Ureter (tissue), 1 donor: ENCODE measurements at regions not wholly inside any gene's neighbourhood (a gene's known extent, or its start where the extent isn't known, plus 50 kb on each side); places are given as distances from the start of the nearest gene placed in this dataset.

Experiments
- DNase-seq: peaks from one replicate; pipeline ENCODE4 v3.0.0-alpha.2; 2020; ENCODE audit warnings: low spot score
- donor health status: DM: yes; HTN: yes; CAD: no.

DNA sequence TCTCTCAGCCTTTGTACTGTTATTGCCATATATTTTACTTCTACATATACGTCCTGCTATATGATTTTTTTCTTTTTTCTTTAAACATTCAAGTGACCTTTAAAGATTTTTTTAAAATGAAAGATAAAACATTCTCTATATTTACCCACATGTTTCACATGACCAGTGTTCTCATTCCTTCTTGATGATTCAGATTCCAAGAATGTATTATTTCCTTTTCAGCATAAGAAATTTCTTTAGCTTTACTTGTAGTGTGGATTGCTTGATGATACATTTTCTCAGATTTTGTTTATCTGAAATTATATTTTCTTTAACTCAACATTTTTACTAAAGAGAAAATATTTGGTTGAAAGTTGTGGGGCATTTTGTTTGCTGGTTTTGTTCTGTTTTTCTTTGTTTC lies 792.1 kb downstream of the BRINP1 start:
- no peak for DNase-seq

DNA sequence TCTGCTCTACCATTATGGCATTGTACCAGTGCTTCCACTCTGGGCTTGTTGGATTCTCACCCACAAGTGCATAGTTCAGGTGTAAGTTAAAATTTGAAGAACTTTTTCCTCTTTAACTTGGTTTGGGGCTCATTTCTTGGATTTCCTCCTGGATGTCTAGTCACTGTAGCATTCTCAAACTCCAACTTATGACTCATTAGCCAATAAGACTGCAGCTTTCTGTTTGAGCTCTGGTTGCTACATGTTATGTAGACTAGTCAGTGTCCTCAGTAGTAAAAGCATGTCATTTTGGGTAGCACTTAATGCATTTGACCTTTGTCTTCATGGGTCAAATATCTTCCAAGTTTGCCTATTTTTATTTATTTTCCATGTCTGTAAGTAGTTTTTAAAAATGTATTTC lies 790.8 kb downstream of the BRINP1 start:
- DNase-seq, result no peak

DNA sequence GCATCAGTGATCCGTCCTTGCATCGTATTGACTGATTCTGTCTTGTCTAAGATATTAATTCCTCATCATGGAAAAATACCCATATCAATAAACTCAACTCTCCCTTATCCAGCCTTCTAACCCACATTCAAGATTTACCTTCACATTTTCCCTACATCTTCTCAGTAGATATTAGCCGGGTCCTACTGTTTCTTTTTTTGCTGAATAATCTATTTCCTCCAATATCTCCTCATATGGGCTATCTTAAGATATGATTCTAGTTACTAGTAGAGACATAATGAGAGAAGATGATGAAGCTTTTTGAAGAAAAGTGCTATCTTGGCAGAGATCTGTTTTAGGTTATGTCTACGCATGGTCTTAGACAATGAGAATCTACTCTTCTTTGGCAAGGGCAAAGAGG lies 785.8 kb downstream of the BRINP1 start:
- no peak for DNase-seq

DNA sequence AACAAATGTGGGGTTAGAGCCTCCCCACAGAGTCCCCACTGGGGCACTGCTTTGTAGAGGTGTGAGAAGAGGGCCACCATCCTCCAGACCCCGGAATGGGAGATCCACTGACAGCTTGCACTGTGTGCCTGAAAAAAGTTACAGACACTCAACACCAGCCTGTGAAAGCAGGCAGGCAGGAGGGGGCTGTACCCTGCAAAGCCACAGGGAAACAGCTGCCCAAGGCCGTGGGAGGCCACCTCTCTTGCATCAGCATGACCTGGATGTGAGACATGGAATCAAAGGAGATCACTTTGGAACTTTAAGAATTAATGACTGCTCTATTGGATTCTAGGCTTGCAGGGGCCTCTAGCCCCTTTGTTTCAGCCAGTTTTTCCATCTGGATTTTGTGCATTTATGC lies 782.3 kb downstream of the BRINP1 start:
- DNase-seq, result no peak

DNA sequence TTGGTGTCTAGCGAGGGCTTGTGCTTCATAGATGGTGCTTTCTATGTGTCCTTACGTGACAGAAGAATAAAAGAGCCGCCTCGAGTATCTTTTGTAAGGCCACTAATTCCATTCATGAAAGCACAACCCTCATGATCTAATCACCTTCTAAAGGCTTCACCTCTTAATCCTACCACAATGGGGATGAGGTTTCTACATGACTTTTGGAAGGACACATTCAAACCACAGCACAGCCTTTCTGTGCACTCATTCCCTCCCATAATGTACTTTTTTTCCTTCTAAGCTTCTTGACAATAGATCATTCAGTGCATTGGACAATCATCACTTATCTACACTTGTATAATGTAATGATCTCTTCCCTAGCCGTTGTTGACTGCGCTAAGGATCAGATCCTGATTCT lies 774.8 kb downstream of the BRINP1 start:
- no peak for DNase-seq

DNA sequence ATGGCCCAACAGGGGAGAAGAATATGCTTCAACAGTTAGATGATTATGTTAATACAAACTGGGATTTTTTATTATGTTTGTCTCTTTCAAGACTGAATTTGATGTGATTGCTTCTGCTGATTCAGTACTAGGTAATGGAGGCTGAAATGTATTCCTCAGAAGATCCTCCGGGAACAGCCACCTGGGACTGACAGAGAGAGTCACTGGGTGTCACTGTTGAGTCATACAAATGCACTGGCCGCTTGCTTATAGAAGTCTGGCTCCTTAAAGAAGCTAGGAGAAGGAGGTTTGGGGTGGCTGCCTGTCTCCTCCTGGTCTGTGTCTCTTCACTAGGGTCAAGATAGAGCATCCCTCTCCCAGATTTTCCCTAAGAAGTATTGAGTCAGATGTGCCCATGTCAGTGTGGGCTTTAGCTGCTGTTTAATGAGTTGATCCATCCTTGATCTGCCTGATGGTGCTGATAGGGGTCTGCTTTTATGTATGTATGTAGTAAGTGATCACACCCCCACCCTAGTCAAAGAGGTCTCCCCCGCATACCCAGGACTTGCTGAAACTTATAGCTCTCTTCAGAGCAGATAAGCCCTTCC lies 773.4 kb downstream of the BRINP1 start:
- peak; percentile 47 for DNase-seq

DNA sequence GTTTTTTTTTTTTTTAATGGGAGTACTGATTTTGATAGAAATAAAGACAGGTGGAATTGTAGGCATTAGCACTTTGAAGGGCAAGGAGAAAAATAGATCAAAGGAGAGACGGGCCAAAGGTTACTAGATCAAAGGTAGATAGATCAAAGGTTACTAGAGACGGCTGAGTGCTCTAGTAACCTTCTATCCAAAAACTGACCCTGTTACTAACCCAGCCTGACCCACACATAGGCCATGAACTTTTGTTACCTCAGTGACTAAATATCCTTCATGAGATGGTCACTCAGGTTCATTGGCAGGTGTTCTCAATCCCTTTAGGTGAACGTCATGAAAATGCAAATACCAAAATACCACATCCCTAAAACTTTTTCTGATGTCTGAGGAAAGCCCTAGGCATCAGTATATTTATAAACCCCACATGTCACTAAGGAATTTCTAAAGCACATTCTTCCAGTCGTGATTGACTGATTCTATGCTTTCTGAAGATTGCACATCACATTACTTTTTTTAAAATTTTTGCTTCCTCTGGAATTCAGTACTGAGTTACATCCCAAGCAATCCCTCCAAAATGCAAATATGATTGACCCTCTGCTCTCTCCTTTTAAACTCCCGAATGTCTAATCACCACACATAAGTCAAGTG lies 772.7 kb downstream of the BRINP1 start:
- no peak for DNase-seq

DNA sequence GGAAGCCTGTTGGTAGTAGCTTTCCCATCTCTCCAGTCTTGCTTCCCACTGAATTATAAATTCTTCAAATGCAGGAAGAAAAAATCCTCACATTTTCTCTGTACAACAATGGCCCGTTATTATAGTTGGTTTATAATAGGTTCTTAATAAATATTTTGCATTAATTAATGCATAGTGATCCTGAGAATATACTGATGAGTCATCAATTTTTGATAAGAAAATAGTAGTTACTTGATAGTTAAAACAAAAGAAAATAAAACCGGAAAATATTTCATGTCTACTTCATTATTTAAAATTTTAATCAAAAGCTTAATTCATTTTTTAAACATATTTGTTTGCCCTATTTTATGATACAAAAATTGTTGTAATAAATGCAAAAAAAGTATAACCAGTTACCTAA lies 762.6 kb downstream of the BRINP1 start:
- no peak for DNase-seq

DNA sequence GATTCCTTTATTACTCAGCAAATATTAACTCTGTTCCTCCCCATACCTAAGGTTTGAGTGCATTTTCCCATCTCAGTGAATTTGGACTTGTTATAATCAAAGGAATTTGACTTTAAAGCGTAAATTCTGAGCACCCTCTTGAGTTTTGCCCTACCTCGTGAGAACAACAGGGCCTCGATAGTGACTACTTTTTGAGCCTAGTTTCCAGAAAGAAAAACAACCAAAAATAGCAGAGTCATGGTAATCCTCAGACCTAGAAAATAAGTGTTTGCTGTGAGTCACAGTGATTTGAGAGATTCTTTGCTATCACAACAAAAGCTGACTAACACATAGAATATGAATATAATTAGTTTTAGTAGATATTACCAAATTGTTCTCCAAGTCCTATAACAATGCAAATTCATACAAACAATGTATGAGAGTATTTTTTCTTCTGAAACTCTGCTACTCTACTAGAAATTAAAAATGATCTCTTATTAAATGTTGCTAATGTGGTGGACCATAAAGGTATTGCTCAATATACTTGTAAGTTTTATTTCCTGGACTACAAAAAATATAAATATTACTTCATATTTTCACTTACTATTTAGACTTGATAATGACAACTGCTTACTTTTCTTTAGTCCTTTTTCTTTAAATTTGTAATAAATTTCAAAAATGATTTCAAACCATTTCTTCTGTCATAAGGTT lies 759.7 kb downstream of the BRINP1 start:
- DNase-seq, result no peak

DNA sequence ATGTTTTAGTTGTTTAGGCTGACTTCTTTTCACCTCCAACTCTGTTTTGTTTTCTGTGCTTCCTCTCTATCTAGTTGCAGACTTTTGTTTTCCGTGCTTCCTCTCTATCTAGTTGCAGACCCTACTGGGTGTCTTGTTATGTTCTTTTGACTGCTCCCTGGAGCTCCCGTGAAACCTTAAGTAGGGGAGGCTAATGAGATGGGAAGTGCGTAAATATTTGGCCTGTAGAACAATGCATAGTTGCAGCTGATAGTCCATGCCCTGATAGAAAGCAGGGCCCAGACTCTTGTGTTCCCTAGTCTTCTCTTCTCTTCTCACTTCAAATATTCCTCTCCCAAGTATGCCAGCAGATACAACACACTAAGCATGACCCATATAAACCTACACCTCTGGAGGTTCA lies 757.0 kb downstream of the BRINP1 start:
- no peak for DNase-seq

DNA sequence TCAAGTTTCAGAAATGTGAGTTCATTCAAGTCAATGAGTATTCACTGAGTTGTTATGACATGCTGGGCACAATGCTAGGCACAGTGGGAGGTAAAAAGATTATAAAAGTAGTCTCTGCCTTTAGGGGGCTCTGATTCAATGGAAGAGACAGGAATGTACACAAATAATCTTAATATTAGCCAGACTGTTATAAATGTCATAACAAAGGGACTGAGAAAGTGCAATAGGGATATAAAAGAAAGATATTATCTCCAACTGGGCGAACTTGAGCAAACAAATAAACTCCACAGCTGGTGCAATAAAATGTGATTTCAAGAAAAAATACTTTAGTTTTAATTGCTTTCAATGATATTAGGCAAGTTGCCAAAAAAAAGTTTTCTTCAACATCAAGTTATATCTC lies 755.2 kb downstream of the BRINP1 start:
- no peak for DNase-seq

DNA sequence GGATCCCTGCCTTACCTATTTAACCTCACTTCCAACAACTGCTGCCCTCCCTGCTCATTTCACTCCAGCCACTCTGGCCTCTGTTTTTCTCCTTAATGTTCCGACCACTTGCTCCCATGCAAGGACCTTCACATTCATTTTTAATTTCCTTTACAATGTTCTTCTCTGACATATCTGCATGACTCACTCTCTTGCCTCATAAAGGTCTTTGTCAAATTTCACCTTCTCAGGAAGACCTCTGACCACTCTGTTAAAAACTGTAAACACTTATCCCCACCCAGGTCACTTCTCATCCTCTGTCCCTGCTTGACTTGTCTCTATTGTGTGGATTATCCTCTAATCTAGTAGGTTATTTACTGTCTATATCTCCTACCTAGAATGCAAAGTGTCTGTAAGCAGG lies 751.2 kb downstream of the BRINP1 start:
- DNase-seq, result no peak

DNA sequence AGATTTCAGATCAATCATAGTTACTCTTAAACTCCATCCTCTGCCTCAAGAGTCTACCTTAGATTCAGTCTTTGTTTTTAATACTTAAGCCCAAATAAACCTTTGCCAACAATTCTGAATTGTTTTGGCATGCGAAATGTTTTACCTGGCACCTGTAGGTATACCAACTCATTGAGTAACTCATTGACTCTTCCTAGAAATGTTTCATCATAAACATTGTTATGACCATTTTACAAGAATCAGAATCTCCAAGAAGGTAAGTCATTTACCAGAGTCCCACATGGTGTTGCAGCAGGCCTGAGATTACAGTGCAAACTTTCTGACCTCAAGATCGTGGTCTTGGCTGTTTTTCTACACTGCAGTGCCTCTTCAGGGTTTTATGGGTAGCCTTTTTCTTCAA lies 750.4 kb downstream of the BRINP1 start:
- DNase-seq, result no peak

DNA sequence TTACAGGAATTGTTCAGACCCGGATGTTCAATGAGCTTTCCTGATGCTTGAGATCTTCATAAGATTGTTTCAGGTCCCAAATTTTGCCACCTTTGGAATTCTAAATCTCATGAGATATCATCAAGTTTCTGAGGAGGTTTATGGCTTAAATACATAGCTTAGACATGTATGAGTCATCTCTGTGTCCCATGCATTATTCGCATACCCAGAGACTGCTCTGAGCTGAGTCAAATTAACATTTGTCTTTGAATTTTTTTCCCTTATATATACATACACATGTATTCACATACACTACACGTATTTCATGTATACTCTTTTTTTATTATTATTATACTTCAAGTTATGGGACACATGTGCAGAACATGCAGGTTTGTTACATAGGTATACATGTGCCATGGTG lies 744.6 kb downstream of the BRINP1 start:
- no peak for DNase-seq

DNA sequence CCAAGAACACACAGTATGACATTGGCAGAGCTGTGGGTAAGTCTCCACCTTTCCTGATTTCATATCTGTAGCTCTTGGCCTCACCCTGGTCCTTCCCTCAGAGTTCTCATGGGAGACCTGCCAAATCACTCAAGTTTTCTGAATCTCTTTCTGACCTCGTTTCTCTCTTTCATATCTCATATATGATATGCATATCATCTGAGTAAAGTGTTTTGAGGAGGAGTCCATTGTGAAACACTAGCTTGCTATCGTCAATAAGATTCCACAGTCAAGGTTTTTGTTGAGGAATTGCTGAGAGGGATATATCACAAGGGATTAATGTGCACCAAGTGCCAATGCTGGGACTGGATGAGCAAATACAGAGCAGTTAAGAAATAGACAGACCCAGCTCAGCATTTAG lies 739.2 kb downstream of the BRINP1 start:
- DNase-seq, result no peak

DNA sequence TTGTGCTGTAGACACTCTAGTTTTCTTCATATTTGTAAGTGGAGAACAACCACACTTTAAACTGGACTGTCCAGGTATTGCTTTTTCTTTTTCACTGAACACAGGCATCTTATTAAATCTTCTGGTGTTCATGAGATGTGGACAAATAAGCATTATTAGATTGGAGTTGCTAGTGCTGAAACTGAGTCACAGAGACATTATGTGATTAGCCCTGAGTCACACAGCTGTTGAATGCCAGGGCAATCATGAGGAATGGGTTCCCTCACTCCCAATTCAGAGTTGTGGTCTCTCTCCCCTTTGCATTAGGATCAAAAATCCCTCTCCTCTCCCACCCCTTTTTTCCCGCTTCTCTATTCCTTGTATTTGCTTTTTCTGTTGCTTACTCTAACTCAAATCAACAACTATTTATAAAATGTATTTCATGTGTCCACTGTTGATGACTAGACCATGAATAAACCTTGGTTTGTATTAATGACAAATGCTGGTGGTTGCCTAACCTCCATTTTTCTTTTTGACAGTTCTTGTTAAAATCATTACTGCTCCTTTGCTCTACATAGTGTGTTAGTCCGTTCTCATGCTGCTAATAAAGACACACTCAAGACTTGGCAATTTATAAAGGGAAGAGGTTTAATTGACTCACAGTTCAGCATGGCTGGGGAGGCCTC lies 738.2 kb downstream of the BRINP1 start:
- DNase-seq, result no peak

DNA sequence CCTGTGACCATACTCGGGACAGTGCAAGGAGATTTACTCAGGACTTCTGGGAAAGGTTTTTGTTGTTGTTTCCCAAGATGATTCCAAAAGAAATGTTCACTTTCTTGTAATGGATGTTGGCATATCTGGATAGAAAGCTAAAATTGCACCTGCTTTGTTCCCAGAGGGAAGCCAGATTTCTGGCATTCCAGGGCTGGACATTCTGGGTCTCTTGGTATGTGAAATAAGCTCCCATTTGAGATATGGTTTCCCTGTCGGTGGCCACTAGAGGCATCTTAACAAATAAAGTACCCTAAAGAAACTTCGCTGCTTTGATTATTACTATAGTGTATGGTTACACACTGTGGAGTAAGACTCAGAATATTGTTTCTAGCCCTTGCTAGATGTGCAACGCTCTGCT lies 737.3 kb downstream of the BRINP1 start:
- DNase-seq, result no peak

DNA sequence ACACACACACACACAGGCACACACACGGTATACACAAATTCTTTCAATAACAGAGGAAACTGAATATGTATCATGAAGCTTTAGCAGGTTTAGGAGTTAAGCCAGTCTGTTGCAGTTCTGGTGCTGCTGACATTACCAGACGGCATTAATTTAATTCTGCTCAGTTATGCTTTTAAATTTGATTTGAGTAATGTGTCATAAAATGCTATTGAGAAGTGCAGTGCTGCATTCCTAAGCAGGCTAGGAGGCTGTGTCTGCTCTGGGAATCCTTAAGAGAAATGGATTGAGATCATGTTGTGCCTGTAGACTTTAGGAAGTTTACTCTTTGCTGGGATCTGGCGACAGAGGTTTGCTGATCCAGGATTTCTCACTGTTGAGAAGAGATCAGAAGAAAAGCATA lies 733.8 kb downstream of the BRINP1 start:
- DNase-seq, result no peak

DNA sequence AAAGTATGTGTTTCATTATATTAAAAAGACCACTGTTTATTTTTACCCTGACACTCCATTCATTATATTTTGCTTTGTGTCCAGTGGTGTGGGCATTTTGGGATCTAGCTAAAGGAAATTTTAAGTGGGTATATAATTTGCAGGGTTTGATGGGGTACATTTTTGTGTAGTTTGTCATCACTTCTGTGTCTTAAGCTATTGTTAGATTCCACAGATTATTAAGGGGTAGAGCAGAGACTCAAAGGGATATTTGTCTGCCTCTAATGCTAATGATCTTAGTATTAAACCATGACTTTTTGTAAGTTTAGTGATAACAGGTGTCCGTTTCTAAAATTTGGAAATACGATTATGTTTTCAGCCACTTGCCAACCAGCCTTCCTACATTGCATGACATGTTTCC lies 731.6 kb downstream of the BRINP1 start:
- DNase-seq, result no peak

DNA sequence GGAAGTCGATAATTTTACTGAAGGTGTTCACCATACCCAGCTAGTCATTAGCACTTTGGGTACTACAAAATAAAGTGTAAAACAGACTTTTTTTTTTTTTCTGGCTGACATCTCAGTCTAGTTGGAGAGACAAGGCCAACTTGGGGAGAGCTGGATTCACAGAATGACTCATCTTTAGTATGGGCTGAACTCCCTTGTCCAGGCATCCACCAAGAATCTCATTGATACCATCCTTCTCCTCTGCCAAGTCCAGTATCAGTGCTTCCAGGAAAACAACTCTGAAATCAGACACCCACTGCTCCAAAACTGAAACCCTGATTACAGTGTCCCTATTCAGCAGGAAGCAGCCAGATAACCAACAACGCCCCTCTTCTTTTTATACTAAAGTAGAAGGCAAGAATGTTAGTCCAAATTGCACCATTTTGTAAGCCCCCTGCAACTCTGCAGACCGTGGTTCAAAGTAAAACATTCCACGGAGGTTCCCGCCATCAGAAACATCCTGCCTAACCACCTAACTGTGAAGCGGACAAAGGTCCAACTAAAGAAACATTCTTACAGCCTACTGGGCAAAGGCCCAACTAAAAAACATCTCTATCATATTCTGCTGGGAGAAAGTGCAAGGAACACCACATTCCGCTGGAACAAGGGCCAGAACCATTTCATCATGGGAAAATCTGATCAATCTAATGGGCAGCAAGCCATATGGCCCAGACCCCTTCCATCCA lies 728.2 kb downstream of the BRINP1 start:
- DNase-seq, result no peak

DNA sequence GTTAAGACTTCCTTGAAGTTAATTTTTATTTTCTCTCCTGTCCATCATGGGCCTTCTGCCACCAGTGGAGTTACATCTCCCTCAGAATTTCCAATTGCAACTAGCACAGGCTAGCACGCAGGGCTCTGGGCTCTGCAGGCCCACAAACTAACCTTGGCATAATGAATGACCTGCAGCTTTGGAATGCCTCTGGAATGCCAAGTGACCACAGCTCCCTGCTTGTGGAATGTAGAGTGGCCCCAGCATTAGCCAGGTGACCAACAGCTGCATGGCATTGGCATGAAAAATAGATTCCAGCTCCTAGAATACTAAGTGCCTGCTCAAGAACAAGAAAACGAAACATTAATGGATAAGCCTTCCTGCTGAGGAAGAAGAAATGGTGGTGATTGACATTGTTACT lies 726.1 kb downstream of the BRINP1 start:
- DNase-seq, result no peak

DNA sequence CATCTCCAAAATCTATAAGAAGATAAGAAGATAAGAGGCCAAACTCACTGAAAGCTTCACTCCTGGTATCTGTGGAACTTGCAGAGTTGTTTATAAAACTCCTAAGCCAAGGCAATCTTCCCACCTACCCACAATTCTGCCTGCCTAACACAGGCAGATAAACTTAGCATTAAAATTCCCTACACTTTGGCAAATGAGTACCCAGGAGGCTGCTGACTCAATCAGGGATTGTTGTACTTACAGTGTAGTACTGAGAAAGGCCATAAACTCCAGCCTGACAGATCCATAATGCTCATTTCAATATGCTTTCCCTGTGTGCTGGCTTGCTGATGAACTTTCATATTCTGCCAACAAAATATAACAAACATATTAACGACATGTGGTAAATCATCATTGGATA lies 725.2 kb downstream of the BRINP1 start:
- no peak for DNase-seq
